CD4-positive, alpha-beta T cell treated with Interleukin-17A for 4 hours (primary cell): ENCODE measurements at regions not wholly inside any gene's neighbourhood (a gene's known extent, or its start where the extent isn't known, plus 50 kb on each side); places are given as distances from the start of the nearest gene placed in this dataset.
"Not testable (repeated sequence)": the region's sequence is repeated elsewhere in the genome, so short reads cannot be mapped to it uniquely, and the experiment has no call there.

Experiments used
- DNase-seq: peaks from one replicate; pipeline ENCODE4 v3.0.0-alpha.2; 2020; ENCODE audit warnings: mixed read lengths

DNA sequence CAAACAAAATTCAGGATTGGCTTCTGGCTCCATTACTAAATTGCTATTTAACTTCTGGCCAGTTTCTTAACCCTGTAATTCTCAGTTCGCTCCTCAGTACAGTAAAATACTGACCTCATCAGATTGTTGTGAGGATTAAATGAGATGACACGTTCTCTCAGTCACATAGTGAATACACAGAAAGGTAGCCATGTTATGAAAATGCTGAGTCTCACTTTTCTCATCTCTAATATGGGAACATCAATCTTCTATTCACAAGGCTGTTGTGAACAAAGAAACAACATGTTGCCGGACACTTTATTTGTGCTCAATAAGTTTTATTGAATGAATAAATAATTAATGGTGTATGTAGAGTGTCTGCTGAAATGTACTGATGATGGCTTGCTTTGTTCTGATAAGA is 924.5 kb upstream of the GOT2 start:
- DNase-seq: no peak

- no peak for DNase-seq
These were observed 920.9 kb upstream of the GOT2 start for GRCh38 chr16:59655031-59655430.

- no peak for DNase-seq
These were observed 920.3 kb upstream of the GOT2 start for GRCh38 chr16:59654455-59654854.

GRCh38 chr16:59651662-59652061 is 917.5 kb upstream of the GOT2 start:
- no peak for DNase-seq

GRCh38 chr16:59645194-59645593 is 911.1 kb upstream of the GOT2 start:
- DNase-seq: no peak

DNA sequence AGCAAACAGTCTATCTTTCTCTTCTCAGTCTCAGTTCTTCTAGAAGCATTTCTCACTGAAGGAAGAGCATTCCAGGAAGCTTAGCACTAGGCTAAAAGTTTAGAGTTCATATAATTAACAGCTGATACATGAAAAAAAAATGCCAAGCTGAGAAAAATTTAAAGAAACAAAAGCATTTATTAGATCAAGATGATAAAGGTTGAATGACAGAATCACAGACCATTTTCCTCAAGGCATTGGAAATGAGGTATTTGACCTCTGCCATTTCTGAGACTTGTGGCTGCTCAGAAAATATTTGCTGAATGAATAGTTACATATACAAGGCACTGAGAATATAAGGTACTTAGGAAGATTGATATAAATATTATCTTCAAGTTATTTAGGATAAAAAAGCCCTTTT is 901.6 kb upstream of the GOT2 start:
- DNase-seq: no peak

- DNase-seq: no peak
These were observed 900.8 kb upstream of the GOT2 start for GRCh38 chr16:59634951-59635350.

GRCh38 chr16:59634004-59634579 is 900.0 kb upstream of the GOT2 start:
- no peak for DNase-seq

GRCh38 chr16:59632276-59632855 is 898.2 kb upstream of the GOT2 start:
- no peak for DNase-seq

- not testable (repeated sequence) for DNase-seq
These were observed 890.3 kb upstream of the GOT2 start for GRCh38 chr16:59624381-59624780.

GRCh38 chr16:59614466-59615240 is 880.5 kb upstream of the GOT2 start:
- no peak for DNase-seq

DNA sequence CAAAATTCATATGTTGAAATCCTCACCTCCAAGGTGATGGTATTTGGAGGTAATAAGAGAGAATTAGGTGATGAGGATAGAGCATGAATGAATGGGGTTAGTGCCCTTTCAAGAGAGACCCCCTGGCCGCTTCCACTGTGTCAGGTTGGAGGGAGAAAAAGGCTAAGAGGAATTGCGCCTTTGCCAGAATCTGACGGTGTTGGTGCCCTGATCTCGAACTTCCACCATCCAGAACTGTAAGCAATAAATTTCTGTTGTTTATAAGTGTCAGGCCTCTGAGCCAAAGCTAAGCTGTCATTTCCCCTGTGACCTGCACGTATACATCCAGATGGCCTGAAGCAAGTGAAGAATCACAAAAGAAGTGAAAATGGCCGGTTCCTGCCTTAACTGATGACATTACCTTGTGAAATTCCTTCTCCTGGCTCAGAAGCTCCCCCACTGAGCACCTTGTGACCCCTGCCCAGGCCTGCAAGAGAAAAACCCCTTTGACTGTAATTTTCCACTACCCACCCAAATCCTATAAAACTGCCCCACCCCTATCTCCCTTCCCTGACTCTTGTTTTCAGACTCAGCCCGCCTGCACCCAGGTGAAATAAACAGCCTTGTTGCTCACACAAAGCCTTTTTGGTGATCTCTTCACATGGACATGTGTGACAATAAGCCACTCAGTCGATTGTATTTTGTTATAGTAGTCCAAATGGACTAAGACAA is 878.9 kb upstream of the GOT2 start:
- not testable (repeated sequence) for DNase-seq

GRCh38 chr16:59612094-59612493 is 878.0 kb upstream of the GOT2 start:
- DNase-seq: no peak

- DNase-seq: no peak
These were observed 877.4 kb upstream of the GOT2 start for GRCh38 chr16:59611556-59611955.

- DNase-seq: no peak
These were observed 871.6 kb upstream of the GOT2 start for GRCh38 chr16:59605706-59606105.

- DNase-seq: no peak
These were observed 870.2 kb upstream of the GOT2 start for GRCh38 chr16:59604354-59604753.

DNA sequence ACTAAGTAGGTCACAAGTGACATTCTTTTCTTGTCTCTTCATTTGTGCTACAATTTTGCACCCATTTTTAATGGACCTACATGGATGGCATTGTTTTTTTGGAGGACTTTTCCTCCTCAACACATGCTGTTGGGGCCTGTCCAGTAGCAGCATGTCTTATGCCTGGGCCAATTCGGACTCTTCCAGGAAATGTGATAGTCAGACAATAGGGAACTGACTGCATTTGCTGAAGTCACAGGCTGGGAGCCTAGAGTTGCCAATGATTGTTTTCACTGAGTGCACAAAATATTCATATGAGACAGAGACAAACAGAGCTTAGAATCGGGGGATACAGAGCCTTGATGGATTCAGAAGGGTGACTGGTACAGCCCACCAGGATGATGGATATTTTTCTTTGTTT is 867.3 kb upstream of the GOT2 start:
- no peak for DNase-seq

- no peak for DNase-seq
These were observed 863.2 kb upstream of the GOT2 start for GRCh38 chr16:59597269-59597668.

GRCh38 chr16:59596693-59597092 is 862.6 kb upstream of the GOT2 start:
- DNase-seq: no peak

DNA sequence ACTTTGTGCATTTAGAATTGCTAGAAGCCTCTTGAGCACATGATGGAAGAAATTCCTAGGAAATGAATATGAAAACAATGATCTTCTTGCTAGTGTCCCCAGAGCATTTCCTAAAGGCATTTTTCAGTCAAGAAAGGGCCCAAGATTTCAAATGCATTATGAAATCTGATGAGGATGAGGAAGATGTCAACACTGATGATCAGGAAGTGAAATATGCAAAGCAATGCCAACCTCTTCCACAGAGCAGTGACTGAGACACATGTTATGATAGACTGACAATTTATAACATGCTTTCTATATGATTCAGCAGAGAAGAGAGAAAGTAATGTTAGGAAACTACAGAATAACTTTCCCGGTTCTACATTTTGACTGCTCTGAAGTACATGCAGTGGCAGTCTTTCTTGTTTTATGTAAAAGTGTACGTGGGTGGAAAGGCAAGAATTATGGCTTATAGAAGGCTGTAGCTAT is 859.1 kb upstream of the GOT2 start:
- no peak for DNase-seq

DNA sequence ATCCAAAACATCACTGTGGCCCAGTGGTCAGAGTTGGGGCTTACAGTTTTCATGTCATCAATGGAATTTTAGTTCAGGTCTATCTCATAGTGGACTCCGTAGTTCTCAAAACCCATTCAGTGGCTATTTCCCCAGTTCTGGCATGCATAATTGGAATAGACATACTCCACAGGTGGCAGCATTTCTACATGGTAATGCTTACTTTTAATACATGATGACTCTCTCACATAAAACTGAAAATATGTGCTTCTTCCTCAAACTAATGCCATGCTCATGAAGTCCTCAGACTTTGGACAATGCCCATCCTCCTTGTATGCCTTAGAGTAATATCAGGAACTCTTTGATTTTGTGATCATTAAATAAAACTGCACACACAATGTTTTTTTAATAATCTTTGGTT is 857.4 kb upstream of the GOT2 start:
- DNase-seq: no peak

DNA sequence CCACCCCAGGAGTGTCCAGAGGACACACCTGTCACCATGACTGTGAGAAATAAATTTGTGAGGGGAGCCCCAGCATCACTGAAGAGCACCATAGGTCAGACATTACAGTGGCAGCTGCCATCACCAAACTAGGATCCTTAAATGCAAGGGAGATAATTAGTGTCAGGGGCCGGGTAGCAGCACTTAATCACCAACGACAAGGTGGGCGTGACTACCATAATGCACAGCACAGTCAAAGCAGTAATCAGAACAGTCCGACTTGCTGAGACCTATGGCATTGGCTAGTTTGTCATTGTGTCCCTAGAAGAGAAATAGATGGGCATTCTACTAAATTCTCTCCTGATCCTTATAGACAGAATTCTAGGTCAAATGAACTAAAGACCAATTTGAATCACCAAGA is 856.7 kb upstream of the GOT2 start:
- no peak for DNase-seq

DNA sequence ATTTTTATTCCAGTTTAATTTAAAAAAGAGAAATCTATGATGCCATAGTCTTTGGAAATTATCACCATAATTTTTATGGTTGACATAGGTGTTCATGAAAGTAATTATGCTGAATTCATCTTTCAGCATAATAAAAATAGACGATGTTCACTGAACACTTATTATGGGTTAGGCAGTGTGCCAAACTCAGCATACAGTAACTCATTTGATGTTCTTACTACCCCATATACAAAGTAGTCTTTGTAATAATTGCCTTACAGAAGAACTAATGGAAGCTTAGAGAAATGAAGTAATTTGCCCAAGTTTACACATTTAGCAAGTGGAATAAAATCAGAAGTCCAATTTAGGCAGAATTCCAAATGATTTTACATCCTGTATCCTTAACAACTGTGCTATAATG is 852.2 kb upstream of the GOT2 start:
- DNase-seq: no peak

DNA sequence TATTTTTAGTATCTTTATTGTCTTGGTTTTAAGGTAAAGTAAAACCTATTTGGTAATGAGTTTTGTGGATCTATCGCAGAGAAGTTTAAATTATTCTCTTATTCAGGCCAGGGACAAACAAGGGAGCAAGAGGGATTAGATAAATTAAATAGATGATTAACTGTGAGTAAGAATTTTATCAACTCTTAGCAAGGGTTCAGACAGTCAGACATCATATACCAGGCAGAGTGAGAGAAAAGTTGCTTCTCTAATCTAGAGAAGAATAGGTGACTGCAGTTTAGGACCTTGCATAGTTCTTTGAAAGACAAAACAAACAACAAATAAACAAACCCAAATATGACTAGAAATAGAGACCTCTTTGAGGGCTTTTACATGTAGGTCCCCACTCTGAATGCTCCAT is 840.2 kb upstream of the GOT2 start:
- DNase-seq: no peak
